Loucy (cell line): ENCODE measurements at regions not wholly inside any gene's neighbourhood (a gene's known extent, or its start where the extent isn't known, plus 50 kb on each side); places are given as distances from the start of the nearest gene placed in this dataset.

ENCODE experiments used
- CTCF ChIP-seq: fragments of 200-600 bp; sonication (generic); conservative IDR thresholded peaks from 2 replicates; pipeline ENCODE4 v1.5.1; 2014; ENCODE audit warnings: mild to moderate bottlenecking, antibody characterized with exemption, low read length
- EZH2phosphoT487 ChIP-seq: fragments of 200-600 bp; IDR thresholded peaks from 2 replicates; pipeline ENCODE4 v1.6.1; 2018; ENCODE audit warnings: antibody characterized with exemption, mild to moderate bottlenecking, moderate library complexity, borderline replicate concordance

GRCh38 chr10:65355141-65355680, 1570.6 kb upstream of the LRRTM3 start:
- no peak for TF ChIP-seq CTCF
- no peak for TF ChIP-seq EZH2phosphoT487
